ENCODE measurements at regions not wholly inside any gene's neighbourhood (a gene's known extent, or its start where the extent isn't known, plus 50 kb on each side); places are given as distances from the start of the nearest gene placed in this dataset.

- TF ChIP-seq OSR2 (tag by site-specific recombination; IDR thresholded peaks at IDR 0.05) (no peak), ZNF211 (tag by site-specific recombination; IDR thresholded peaks at IDR 0.05; ENCODE audit: low read depth) (no peak), SALL2 (tag by site-specific recombination; IDR thresholded peaks at IDR 0.05; ENCODE audit: borderline replicate concordance) (no peak), ZBTB44 (tag by site-specific recombination; IDR thresholded peaks at IDR 0.05) (no peak), ZNF114 (tag by site-specific recombination; IDR thresholded peaks at IDR 0.05) (no peak)
Measured at GRCh38 chr11:104338186-104338585, 174.2 kb upstream of the PDGFD start (continued).

- Histone ChIP-seq H3K36me3 (ENCODE audit: control insufficient read depth in 2 of 2, insufficient read depth in 1 of 2, low read length in 2 of 2) (no peaks in the 10 kb centered on the region), H3K4me3 (ENCODE audit: low read depth, low read length) (no peak overlapping the region), H3K9me3 (ENCODE audit: control insufficient read depth, insufficient read depth, low read depth, low read length) (no peaks in the 10 kb centered on the region), H3K4me1 (ENCODE audit: control insufficient read depth, insufficient read depth, low read length) (no peaks in the 10 kb centered on the region), H3K27ac (ENCODE audit: extremely low read depth, low read depth, low read length) (no peak overlapping the region)
- POLR2A ChIA-PET, result no interaction called here
- no peak for TF ChIP-seq REPIN1 (tag by site-specific recombination; IDR thresholded peaks at IDR 0.05; ENCODE audit: low read depth)
- TF ChIP-seq ZFP41 (tag by site-specific recombination; IDR thresholded peaks at IDR 0.05; ENCODE audit: borderline replicate concordance), result no peak
- TF ChIP-seq ZNF121 (tag by site-specific recombination; IDR thresholded peaks at IDR 0.05), result no peak
- TF ChIP-seq PBX3 (CRISPR knock-in tag; IDR thresholded peaks at IDR 0.05), result no peak
- no peak for TF ChIP-seq ELK4 (IDR thresholded peaks at IDR 0.05; ENCODE audit: borderline replicate concordance, low read depth, low read length)
- TF ChIP-seq ZBTB11 (tag by site-specific recombination; conservative IDR thresholded peaks at IDR 0.05; ENCODE audit: low read depth), result no peak
- TF ChIP-seq ZBTB17 (tag by site-specific recombination; IDR thresholded peaks at IDR 0.05), result no peak
- TF ChIP-seq ZNF416 (tag by site-specific recombination; IDR thresholded peaks at IDR 0.05), result no peak
- no peak for TF ChIP-seq ZNF19 (tag by site-specific recombination; IDR thresholded peaks at IDR 0.05; ENCODE audit: low read depth)
- no peak for TF ChIP-seq ZNF544 (tag by site-specific recombination; IDR thresholded peaks at IDR 0.05)
- no peak for TF ChIP-seq SCRT1 (tag by site-specific recombination; IDR thresholded peaks at IDR 0.05; ENCODE audit: borderline replicate concordance)
- no peak for TF ChIP-seq ZNF26 (tag by site-specific recombination; IDR thresholded peaks at IDR 0.05)
- no peak for TF ChIP-seq GFI1B (tag by site-specific recombination; IDR thresholded peaks at IDR 0.05)
- no peak for TF ChIP-seq ZNF548 (tag by site-specific recombination; IDR thresholded peaks at IDR 0.05)
- TF ChIP-seq ZBTB21 (tag by site-specific recombination; IDR thresholded peaks at IDR 0.05), result no peak
- no peak for TF ChIP-seq ZNF184 (tag by site-specific recombination; IDR thresholded peaks at IDR 0.05)
- CTCF ChIA-PET, result no interaction called here
Measured at GRCh38 chr11:104337273-104337672, 173.3 kb upstream of the PDGFD start.

Data from HEK293 (cell line).